Left lung (tissue), 4 donors: ENCODE measurements at regions not wholly inside any gene's neighbourhood (a gene's known extent, or its start where the extent isn't known, plus 50 kb on each side); places are given as distances from the start of the nearest gene placed in this dataset.
A peak's percentile ranks its signal among the peaks of the same experiment; 100 is the strongest.

Source experiments
- ATAC-seq: fragments of 200-7000 bp; cut with Tn5 transposase; one replicate; pipeline ENCODE4 v1.9.1; 2020; ENCODE audit warnings: moderate library complexity
- DNase-seq, 4 donors: peaks; one replicate each; pipeline ENCODE4 v3.0.0-alpha.2; 2013 to 2020
- H3K27ac ChIP-seq, 2 donors: fragments of 200-600 bp; sonication (generic) in 1 of 2; one replicate each; pipeline versions ENCODE4 v1.5.0 to v1.8.0; 2020 to 2021
- H3K27me3 ChIP-seq, 2 donors: fragments of 200-600 bp; sonication (generic) in 1 of 2; one replicate each; pipeline versions ENCODE4 v1.5.0 to v1.8.0; 2020 to 2021
- H3K36me3 ChIP-seq, 2 donors: fragments of 200-600 bp; sonication (generic) in 1 of 2; one replicate each; pipeline versions ENCODE4 v1.5.0 to v1.8.0; 2020 to 2021
- H3K4me1 ChIP-seq, 2 donors: fragments of 200-600 bp; one replicate each; pipeline ENCODE4 v1.8.0; 2021
- H3K4me3 ChIP-seq, 2 donors: fragments of 200-600 bp; sonication (generic) in 1 of 2; one replicate each; pipeline versions ENCODE4 v1.5.0 to v1.8.0; 2020 to 2021; ENCODE audit warnings: mild to moderate bottlenecking in 1 of 2
- H3K9me3 ChIP-seq, 2 donors: fragments of 200-600 bp; sonication (generic) in 1 of 2; one replicate each; pipeline versions ENCODE4 v1.5.0 to v1.8.0; 2020 to 2021
- intact Hi-C, 2 donors: fragments of 100-400 bp; cut with DNase I; formaldehyde crosslinking; loops; one replicate each; pipeline versions ENCODE4 v1.11.2 to v1.14.2; 2022
- TF ChIP-seq, protein P1 (sequence below), 2 donors: fragments of 200-600 bp; sonication (generic) in 1 of 2; IDR thresholded peaks; one replicate each; pipeline versions ENCODE4 v1.5.0 to v1.8.0; 2021; ENCODE audit warnings: antibody characterized with exemption in 2 of 2
- donor health status: DM: no; HTN: yes; CAD: no.
- donor health status: DM: no; HTN: no; CAD: no.

DNA sequence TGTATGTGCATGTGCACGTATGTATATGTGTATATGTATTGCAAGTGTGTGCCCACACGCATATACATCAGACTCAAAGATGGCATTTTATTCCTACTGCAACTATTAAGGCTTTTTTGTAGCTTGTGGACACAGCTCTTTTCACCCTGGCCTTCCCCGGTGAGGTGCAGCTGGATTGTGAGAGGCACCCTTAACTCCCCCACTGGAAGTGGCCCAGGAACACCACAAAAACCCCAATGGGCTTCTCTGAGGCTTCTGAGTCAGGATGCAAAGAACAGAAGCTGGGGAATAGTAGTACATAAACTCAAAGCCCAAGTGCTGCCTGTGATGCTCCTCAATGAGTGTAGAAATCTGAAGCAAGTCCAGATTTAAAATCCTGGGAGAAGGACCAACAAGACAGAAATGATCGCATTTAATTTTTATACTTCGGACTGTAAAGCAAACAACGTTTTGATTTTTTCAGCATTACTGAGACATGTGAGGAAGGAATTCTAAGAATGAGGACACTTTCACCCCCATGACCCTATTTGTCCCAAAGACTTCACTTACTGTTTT, 369.2 kb upstream of the MGMT start:
- DNase-seq = no peak
- Histone ChIP-seq H3K27me3 (no peaks in the 10 kb centered on the region), H3K4me3 (no peak overlapping the region), H3K36me3 (no peaks in the 10 kb centered on the region), H3K9me3 (no peaks in the 10 kb centered on the region), H3K4me1 (peaks cover 0 to 3% of the 10 kb centered on the region in 2 donors), H3K27ac (no peak overlapping the region)
- no peak for ATAC-seq
- intact Hi-C loops = no loop called here
- TF ChIP-seq, protein P1, sequence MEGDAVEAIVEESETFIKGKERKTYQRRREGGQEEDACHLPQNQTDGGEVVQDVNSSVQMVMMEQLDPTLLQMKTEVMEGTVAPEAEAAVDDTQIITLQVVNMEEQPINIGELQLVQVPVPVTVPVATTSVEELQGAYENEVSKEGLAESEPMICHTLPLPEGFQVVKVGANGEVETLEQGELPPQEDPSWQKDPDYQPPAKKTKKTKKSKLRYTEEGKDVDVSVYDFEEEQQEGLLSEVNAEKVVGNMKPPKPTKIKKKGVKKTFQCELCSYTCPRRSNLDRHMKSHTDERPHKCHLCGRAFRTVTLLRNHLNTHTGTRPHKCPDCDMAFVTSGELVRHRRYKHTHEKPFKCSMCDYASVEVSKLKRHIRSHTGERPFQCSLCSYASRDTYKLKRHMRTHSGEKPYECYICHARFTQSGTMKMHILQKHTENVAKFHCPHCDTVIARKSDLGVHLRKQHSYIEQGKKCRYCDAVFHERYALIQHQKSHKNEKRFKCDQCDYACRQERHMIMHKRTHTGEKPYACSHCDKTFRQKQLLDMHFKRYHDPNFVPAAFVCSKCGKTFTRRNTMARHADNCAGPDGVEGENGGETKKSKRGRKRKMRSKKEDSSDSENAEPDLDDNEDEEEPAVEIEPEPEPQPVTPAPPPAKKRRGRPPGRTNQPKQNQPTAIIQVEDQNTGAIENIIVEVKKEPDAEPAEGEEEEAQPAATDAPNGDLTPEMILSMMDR (IDR thresholded peaks at IDR 0.05) = no peak

DNA sequence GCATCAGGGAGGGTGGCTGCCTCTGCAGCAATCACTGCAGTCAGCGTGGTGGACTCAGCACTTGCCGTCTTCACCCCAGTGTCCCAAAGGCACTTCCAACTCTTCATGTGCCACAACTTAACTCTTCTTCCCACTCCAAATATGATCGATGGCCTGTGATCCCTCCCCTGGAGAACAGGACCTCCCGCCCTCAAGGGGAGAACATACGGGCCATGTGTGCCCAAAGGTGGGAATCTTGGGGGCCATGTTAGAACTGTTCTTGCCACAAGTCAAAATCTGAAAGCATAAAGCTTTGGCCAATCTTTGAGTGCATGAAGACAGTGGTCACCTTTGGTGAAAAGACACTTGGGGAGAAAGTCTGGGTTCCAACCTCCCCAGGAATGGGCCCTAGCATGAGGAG, 368.5 kb upstream of the MGMT start:
- TF ChIP-seq, protein P1 (IDR thresholded peaks at IDR 0.05) = no peak
- DNase-seq = no peak
- Histone ChIP-seq H3K9me3 (no peaks in the 10 kb centered on the region), H3K4me1 (peaks cover 0 to 3% of the 10 kb centered on the region in 2 donors), H3K36me3 (no peaks in the 10 kb centered on the region), H3K27me3 (no peaks in the 10 kb centered on the region), H3K27ac (no peak overlapping the region), H3K4me3 (no peak overlapping the region)
- no peak for ATAC-seq
- intact Hi-C loops = no loop called here

DNA sequence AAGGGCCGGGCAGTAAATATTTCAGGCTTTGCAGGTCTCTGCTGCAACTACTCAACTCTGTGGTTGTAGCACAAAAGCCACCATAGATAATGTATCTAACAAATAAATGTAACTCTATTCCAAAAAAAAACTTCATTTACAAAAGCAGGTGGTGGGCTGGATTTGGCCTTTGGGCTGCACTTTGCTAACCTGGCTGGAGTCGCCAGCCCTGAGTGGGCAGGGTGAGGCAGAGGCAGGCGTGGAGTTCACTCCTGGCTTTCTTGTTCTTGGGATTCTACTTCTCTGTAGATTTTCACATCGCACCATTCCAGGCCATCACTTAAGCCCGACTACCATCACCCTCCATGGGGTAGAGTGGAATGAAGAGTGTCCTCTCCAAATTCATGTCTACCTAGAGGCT, 367.6 kb upstream of the MGMT start:
- intact Hi-C loops = no loop called here

DNA sequence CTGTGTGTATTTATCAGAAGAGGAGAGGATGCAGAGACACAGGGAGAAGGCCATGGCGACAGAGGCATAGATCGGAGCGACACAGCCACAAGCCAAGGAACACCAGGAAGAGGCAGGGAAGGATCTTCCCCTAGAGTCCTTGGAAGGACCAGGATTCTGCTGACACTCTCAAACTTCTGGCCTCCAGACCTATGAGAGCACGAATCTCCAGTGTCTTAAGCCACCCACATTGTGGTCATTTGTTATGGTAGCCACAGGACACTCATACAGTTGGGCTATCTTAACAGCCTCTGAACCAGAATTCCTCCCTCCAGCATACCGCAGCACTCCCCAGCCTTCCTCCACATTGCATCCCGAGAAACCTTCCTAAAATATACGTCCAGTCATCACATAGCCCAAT, 367.0 kb upstream of the MGMT start:
- TF ChIP-seq, protein P1 (IDR thresholded peaks at IDR 0.05) = no peak
- intact Hi-C loops = no loop called here
- Histone ChIP-seq H3K4me3 (no peak overlapping the region), H3K36me3 (no peaks in the 10 kb centered on the region), H3K27ac (no peak overlapping the region), H3K27me3 (no peaks in the 10 kb centered on the region), H3K4me1 (peaks cover 0 to 9% of the 10 kb centered on the region in 2 donors), H3K9me3 (no peaks in the 10 kb centered on the region)
- DNase-seq = no peak
- no peak for ATAC-seq

More for the DNA sequence above, 367.6 kb upstream of the MGMT start:
- Histone ChIP-seq H3K27me3 (no peaks in the 10 kb centered on the region), H3K27ac (no peak overlapping the region), H3K36me3 (no peaks in the 10 kb centered on the region), H3K4me1 (peaks cover 0 to 6% of the 10 kb centered on the region in 2 donors), H3K4me3 (no peak overlapping the region), H3K9me3 (no peaks in the 10 kb centered on the region)
- DNase-seq = no peak
- TF ChIP-seq, protein P1 (IDR thresholded peaks at IDR 0.05) = no peak
- no peak for ATAC-seq

DNA sequence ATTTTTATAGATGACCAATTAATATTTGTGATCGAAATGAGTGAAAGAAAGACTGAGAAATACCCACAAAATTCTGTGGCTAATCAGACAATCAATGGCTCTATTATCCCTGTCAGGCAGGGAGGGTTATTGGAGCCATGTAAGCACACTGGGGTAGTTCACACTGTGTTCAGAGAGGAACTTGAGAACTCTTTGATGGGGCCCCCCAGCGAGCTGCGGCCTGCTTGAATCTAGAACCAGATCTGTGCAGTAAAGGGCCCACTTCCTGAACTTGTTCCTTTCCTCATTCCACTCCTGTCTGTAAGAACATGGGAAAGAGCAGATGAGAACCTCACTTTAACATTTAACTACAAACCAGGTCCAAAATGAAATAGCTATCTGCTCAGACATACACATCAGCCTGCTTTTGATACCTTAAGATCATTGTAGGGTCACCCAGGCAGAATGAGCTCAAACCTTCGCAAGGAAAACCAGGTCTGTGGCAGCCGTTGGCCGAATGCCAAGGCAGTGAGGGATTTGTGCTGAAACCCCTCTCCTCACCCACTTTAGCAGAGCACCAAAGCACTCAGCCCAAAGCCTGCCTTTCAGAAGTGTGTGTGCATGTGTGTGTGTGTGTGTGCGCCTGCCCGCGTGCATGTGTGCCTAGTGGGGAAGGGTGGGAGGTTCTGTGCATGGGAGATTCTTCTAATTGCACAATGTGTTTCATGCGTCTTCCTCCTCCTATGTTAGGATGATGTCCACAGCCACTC, 365.6 kb upstream of the MGMT start:
- no peak overlapping the region for H3K27ac ChIP-seq
- no peaks in the 10 kb centered on the region for H3K27me3 ChIP-seq
- TF ChIP-seq, protein P1 (IDR thresholded peaks at IDR 0.05) = no peak
- no peak overlapping the region for H3K4me3 ChIP-seq
- H3K9me3 ChIP-seq = no peaks in the 10 kb centered on the region
- no peak for ATAC-seq
- intact Hi-C loops = no loop called here
- no peaks in the 10 kb centered on the region for H3K36me3 ChIP-seq
- H3K4me1 ChIP-seq = peaks cover 0 to 6% of the 10 kb centered on the region in 2 donors
- DNase-seq = peak in 1 of 4 donors; percentile 44
